ENCODE measurements at regions not wholly inside any gene's neighbourhood (a gene's known extent, or its start where the extent isn't known, plus 50 kb on each side); places are given as distances from the start of the nearest gene placed in this dataset.

GRCh38 chr2:153098073-153098472, 379.7 kb downstream of the ARL6IP6 start:
- no peak overlapping the region for H3K4me3 ChIP-seq (ENCODE audit: low read depth, low read length)
- DNase-seq (ENCODE audit: low read depth) = no peak
- in situ Hi-C loops (cut with HindIII; ENCODE audit: low sequenced_read_pairs) = no loop called here
- TF ChIP-seq, protein P1, sequence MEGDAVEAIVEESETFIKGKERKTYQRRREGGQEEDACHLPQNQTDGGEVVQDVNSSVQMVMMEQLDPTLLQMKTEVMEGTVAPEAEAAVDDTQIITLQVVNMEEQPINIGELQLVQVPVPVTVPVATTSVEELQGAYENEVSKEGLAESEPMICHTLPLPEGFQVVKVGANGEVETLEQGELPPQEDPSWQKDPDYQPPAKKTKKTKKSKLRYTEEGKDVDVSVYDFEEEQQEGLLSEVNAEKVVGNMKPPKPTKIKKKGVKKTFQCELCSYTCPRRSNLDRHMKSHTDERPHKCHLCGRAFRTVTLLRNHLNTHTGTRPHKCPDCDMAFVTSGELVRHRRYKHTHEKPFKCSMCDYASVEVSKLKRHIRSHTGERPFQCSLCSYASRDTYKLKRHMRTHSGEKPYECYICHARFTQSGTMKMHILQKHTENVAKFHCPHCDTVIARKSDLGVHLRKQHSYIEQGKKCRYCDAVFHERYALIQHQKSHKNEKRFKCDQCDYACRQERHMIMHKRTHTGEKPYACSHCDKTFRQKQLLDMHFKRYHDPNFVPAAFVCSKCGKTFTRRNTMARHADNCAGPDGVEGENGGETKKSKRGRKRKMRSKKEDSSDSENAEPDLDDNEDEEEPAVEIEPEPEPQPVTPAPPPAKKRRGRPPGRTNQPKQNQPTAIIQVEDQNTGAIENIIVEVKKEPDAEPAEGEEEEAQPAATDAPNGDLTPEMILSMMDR (IDR thresholded peaks at IDR 0.05; ENCODE audit: low read depth, low read length, missing control alignments) = no peak

GRCh38 chr2:153096272-153096671, 377.9 kb downstream of the ARL6IP6 start:
- no peak for DNase-seq (ENCODE audit: low read depth)
- in situ Hi-C loops (cut with HindIII; ENCODE audit: low sequenced_read_pairs) = no loop called here
- TF ChIP-seq, protein P1 (IDR thresholded peaks at IDR 0.05; ENCODE audit: low read depth, low read length, missing control alignments) = no peak
- H3K4me3 ChIP-seq (ENCODE audit: low read depth, low read length) = no peak overlapping the region

DNA sequence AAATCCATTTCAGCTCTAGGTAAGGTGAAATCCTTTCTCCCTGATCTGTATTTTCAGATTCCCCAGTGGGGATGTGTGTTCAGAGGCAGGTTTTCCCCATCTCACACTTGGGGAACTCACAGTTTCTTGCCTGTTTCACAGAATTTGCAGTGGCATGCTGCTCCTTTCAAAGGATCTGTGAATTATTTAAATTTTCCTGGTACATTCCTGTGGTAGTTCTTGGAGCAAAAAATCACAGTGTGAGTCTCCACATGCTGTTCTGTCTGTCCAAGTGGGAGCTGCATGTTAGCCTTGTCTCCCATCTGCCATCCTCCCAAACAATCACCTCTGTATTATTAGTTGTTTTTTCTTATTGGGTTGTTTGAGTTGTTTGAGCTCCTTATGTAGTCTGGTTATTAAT, 372.9 kb downstream of the ARL6IP6 start:
- in situ Hi-C loops (cut with HindIII; ENCODE audit: low sequenced_read_pairs) = no loop called here
- no peak overlapping the region for H3K4me3 ChIP-seq (ENCODE audit: low read depth, low read length)
- no peak for DNase-seq (ENCODE audit: low read depth)
- TF ChIP-seq, protein P1 (IDR thresholded peaks at IDR 0.05; ENCODE audit: low read depth, low read length, missing control alignments) = no peak

GRCh38 chr2:153079315-153079714, 360.9 kb downstream of the ARL6IP6 start:
- DNase-seq (ENCODE audit: low read depth) = no peak
- no peak overlapping the region for H3K4me3 ChIP-seq (ENCODE audit: low read depth, low read length)
- in situ Hi-C loops (cut with HindIII; ENCODE audit: low sequenced_read_pairs) = no loop called here
- TF ChIP-seq, protein P1 (IDR thresholded peaks at IDR 0.05; ENCODE audit: low read depth, low read length, missing control alignments) = no peak

- H3K4me3 ChIP-seq (ENCODE audit: low read depth, low read length) = no peak overlapping the region
- TF ChIP-seq, protein P1 (IDR thresholded peaks at IDR 0.05; ENCODE audit: low read depth, low read length, missing control alignments) = no peak
- in situ Hi-C loops (cut with HindIII; ENCODE audit: low sequenced_read_pairs) = no loop called here
- DNase-seq (ENCODE audit: low read depth) = no peak
Measured at GRCh38 chr2:153077311-153077710, 358.9 kb downstream of the ARL6IP6 start.

DNA sequence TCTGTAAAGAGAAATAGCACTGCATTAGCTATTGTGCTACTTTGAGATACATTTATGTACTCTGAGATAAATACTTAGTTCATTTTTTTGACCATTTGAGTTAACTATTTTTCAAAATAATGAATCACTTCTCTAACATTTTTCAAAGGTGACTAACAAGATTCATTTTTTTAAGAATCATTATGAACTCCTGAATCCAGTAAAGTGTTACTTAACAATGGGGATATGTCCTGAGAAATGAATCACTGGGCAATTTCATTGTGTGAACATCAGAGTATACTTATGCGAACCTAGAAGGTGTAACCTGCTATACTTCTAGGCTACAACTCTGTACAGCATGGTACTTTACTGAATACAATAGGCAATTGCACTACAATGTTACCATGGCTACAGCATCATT, 355.8 kb downstream of the ARL6IP6 start:
- TF ChIP-seq, protein P1 (IDR thresholded peaks at IDR 0.05; ENCODE audit: low read depth, low read length, missing control alignments) = no peak
- DNase-seq (ENCODE audit: low read depth) = no peak
- H3K4me3 ChIP-seq (ENCODE audit: low read depth, low read length) = no peak overlapping the region
- in situ Hi-C loops (cut with HindIII; ENCODE audit: low sequenced_read_pairs) = no loop called here

GRCh38 chr2:153072813-153073212, 354.4 kb downstream of the ARL6IP6 start:
- TF ChIP-seq, protein P1 (IDR thresholded peaks at IDR 0.05; ENCODE audit: low read depth, low read length, missing control alignments) = no peak

More at GRCh38 chr2:153072813-153073212, 354.4 kb downstream of the ARL6IP6 start:
- no peak for DNase-seq (ENCODE audit: low read depth)
- no peak overlapping the region for H3K4me3 ChIP-seq (ENCODE audit: low read depth, low read length)
- in situ Hi-C loops (cut with HindIII; ENCODE audit: low sequenced_read_pairs) = no loop called here

Measured in astrocyte of the cerebellum (primary cell).